H4 (cell line): ENCODE measurements at regions not wholly inside any gene's neighbourhood (a gene's known extent, or its start where the extent isn't known, plus 50 kb on each side); places are given as distances from the start of the nearest gene placed in this dataset.
A peak's percentile ranks its signal among the peaks of the same experiment; 100 is the strongest.

Experiments
- DNase-seq: peaks from one replicate; pipeline ENCODE4 v3.0.0-alpha.2; 2015; ENCODE audit warnings: low spot score

DNA sequence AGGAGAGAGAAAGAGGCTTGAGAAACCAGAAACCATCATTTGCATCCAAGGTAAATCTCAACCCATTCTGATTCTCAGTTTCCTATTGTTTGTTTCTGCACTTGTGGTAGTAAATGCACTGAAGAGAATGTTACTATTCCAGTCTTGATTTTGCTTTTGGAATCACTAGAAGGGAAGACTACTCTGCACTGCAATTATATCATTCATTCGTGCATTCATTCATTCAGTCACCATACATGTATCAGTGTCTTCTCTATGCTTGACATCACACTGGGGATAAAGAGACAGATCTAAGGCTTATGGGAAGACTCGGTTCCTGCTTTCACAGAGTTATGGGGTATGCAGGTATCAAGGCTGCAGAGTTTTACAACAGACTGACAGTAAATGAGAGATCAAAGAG is 90.3 kb upstream of the EGLN3 start:
- DNase-seq = no peak

DNA sequence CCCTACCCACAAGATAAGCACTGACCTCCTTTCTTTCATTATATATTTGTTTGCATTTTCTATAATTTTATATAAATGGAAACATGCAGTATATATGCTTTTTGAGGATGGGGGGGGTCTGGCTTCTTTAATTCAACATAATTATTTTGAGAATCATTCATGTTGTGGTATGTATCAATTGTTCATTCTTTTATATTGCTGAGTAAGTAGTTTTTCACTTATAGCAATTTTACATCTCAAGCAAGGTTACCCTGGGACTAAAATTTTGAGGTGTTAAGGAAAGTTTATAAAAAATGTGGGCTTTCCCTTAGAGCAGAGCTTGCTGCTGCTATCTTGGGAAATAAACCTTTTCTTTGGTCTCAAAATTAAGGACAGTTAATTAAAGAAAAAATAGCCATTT is 89.9 kb upstream of the EGLN3 start:
- DNase-seq = no peak

DNA sequence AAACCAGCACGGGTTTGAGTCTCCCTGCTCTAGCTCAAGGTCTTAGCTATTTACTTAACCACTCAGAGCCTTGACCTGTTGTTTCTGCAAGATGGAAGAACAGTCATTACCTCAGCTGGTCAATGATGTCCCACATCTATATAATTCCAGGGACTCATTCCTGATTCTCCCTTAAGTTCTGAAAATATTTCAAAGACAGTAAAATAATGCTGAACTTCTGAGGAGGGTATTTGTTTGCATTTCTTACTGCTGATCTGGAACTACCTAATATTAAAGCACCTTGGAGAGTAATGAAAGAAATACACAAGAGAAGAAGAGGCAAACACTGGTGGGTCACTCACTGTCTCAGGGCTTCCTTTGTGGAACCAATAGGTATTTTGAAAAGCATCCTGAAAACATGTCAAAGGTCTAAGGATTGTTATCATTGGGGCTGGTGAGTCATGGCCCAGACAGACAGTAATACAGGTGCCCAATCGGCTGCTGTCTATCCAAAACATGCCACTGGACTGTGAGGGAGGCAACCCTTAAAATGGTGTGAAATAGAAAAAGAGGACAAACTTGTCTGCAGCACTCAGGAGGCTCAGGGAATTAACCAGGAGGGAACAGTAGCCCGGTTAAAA is 88.7 kb upstream of the EGLN3 start:
- DNase-seq = no peak

DNA sequence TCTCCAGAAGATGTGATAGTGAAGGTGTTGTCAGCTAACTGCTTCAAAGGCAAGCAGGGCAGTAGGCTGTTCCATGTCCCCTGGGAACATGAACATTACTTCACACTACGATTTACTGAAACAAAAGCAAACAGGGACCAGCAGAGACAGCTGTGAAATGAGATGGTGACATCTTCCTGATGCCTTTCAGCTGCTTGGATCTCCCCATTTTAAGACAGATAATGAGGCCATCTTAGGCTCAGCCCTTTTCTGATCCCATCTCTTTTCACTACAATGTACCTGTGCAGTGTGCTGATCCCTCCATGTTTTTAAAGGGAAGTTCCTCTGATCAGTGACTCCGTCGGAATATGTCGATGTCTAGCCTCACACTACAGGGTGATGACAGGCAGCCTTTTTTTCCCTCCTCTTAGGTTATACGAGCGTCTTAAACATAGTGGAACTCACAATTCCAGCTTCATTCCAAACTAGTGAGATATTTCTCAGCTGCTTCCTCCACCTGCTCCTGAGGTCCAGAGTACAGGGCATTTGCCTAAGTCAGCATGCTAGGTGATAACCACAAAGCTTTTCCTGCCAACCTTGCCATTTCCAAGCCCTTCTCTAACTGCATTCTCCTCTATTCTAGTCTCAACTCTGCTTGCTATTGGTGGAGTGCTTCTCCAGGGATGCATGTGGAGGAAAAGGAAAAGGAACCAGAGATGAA is 87.6 kb upstream of the EGLN3 start:
- no peak for DNase-seq

DNA sequence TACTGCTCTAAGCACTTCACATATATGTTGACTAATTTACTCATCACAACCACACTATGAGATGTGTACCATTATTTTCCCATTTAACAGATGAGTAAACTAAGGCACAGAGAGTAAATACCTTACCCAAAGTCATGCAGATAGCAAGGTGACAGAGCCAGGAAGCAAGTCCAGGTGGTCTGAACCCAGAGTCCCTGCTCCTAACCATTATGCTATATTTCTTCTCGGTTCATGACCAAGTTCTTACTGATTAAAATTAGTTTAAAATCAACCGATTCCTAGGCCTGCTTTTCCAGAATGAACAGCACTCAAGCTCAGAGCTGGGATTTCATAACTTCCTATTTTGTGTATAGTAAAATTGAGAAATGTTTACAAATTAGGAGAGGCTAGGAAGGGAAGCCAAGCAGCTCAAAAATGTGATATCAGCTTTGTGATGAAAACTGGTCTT is 85.5 kb upstream of the EGLN3 start:
- no peak for DNase-seq

DNA sequence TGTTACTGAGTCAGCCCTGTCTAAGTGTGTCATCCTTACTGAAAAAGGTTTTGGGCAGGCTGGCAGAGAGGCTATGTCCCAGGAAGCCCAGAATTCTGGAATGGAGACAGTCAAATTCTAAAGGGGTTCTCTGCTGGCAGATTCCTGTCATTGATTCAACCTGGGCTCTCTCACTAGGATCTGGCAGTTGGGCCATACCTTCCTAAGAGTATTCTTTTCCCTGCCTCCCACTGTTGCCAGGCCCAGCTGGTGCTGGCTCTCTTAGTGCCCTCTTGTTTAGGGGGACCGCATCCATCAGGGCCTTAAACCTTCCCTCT is 85.0 kb upstream of the EGLN3 start:
- DNase-seq = no peak

DNA sequence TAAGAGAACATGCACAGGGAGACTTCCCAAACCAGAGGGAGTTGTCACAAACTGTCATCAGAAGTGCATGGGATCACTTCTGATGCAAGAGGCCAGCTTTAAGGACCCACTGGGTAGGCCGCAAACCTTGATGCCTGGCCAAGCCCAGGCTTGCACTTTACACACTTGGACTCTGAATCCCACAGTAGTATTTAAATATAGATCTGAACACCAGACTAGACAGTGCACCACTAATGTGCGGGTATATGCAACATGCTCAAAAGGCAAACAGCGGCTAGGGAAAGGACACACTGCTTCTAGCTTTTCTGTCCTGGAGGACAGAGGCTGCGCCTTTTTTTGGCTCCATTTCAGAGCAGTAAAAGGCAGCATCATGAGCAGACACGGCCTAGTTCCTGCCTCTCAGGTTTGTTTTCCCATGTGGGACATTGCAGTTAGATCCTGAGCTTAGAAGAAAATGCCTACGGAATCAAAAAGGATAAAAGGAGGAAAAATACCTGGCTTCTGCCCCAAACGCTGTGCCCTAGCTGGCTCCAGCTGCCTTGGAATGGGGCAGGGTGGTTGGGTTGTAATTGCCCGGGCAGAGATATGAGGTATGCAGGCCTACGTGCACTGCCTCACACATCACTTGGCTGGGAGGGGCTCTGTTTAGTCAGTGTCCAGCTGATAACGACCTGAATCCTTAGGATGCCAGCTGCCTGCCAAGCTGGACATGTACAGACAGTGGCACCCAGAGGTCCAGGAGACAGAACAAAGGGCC is 84.5 kb upstream of the EGLN3 start:
- no peak for DNase-seq

DNA sequence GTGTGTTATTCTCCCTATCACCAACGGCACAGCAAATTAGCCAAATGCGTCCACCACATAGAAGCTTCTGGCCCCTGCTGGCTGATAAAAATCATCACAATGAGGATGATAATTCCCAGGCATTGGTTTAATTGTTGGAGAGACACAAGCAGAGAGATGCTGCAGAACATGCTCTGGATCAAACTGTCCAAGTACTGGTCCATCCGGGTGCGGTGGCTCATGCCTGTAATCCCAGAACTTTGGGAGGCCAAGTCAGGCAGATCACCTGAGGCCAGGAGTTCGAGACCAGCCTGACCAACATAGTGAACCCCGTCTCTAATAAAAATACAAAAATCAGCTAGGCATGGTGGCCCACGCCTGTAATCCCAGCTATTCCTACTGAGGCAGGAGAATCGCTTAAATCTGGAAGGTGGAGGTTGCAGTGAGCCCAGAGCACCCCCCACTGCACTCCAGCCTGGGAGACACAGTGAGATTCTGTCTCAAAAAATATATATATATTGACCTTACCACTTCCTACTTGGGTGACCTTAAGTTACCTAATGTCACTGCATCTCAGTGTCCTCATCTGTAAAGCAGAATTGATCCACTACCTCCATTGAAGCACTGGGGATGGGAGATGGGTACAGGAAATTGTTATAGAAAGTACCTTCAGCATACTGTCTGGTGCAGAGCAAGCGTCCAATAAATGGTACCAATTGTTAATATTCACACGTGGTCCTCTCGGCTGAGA is 83.7 kb upstream of the EGLN3 start:
- DNase-seq = no peak

DNA sequence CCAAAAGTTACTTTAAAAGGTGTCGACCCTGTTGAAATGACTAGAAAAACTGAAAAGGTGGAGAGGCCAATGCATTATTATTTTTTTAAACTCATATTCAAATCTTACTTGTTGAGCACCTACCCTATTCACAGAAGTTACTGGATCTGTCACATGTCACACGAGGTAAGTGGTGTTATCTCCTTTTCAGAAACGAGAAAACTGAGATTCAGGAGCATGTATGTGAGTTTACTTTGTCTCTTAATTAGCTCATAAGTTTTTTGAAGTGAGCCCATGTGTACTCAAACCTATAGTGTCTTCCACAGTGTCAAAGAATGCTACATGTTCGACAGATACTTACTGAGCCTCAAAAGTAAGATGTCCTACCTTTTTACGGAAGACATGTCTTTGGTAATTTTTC is 81.8 kb upstream of the EGLN3 start:
- DNase-seq = no peak

DNA sequence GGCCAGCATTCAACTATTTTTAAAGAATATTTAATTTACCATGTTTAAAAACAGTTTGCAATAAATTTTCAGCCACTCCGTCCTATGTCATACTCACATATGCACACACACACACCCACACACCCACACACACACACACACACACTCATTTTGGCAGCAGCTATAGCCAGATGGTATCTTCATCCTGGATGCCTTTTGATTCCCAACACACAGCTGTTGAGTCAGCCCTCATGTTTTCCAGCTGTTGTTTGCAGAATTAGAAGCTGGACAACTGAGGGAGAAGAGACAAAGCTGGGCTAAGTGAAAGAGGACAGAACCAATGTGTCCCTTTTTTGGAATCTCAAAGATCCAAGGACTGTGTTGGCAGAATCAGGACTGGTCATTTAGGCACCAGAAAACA is 80.0 kb upstream of the EGLN3 start:
- DNase-seq = peak; percentile 68

DNA sequence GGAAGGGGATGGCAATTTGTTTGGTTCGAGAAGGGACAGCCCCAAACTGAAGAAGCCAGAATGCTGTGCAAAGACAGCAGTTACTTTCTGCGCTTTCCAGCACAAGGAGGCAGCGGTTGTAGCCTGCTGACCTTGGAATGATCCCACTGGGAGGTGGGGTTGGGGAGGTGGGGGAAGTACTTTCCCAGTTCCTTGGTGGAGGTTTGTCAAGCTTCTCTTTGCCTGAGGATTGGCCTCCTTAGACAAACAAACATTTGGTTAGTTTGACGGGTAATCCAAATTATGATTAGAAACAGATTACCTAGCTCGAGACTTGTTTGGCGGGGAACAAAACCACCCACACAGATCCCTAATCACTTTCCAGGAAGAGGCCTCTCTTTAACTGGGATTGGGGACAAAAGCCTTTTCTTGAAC is 79.1 kb upstream of the EGLN3 start:
- DNase-seq = peak; percentile 91

DNA sequence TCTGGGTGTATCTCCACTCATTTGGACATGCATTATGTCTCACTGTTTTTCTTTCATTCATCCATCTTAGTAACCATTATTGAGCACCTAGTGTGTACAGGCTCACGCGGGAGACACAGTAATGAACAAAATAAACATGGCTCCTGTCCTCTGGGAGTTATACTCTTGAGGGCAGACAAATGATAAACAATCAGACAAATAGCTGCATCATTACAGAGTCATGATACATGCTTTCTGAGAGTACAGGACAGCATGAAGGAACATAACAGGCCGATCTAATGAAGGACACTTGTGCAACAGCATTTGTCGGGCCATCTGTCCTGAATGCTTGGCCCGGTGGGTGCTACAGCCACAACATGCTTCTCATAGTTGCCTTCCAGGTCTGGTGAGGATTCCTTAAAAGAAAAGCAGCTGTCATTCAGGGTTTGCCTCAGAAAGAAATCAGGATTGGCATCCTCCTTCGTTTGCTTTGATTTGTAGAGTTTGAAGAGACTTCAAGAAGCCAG is 77.2 kb upstream of the EGLN3 start:
- no peak for DNase-seq

DNA sequence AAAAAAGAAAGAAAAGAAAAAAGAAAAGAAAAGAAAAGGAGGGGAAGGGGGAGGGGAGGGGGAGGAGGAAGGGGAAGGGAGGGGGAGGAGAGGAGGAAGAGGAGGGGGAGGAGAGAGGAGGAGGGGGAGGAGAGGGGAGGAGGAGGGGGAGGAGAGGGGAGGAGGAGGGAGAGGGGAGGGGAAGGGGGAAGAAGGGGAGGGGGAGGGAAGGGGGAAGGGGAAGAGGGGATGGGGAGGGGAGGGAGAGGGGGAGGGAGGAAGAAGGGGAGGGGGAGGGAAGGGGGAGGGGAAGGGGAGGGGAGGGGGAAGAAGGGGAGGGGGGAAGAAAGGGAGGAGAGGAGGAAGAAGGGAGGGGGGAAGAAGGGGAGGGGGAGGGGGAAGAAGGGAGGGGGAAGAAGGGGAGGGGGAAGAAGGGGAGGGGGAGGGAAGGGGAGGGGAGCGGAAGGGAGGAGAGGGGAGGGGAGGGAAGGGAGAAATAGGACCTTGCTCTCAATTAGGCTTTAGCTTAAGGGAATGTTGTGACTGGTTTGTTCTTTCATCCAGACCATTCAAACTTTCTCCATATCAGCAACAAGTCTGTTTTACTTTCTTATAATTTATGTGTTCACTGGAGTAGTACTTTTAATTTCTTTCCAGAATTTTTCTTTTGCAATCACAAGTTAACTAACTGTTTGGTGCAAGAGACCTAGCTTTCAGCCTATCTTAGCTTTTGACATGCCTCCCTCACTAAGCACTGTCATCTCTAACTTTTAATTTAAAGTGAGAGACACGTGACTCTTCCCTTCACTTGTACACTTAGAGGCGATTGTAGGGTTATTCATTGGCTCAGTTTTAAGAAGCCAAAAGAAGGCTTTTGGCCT is 76.5 kb upstream of the EGLN3 start:
- no peak for DNase-seq

DNA sequence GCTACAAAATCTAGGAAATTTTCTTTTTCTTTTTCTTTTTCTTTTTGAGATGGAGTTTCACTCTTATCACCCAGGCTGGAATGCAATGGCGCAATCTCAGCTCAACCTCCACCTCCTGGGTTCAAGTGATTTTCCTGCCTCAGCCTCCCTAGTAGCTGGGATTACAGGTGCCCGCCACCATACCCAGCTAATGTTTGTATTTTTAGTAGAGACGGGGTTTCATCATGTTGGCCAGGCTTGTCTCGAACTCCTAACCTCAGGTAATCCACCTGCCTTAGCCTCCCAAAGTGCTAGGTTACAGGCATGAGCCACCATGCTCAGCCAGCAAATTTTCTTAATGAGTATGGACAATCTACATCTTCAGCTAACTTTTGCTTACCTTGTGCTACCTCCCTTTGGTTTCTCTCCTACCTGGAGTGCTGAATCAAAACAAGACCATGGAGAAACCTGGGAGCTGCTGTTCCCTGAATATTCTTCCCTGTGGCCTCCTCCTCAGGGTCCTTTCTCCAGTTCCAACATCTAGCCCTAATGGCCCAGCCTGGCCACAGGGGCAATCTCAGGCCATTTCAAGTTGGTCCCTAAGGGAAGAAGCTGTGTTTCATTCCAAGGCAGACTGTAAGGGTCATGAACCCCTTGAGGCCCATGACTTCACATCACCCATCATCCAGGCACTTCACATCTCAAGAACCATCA is 74.6 kb upstream of the EGLN3 start:
- no peak for DNase-seq

DNA sequence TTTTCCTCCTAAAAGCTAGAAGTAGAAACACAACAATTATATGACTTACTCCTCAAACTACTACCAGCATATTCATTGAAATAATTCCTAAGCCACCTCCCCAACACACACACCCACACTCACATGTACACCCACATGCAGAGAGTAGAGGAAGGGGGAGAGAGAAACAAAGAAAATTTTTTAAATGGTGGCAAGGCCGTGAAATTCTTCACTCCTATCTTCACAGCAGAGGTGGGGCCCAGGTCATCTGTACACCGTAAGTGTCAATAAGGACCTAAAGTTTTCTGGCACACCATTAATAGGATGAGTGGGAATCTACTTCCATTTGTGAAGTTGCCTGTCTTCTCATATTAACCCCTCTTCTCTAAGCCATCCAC is 73.9 kb upstream of the EGLN3 start:
- DNase-seq = no peak

DNA sequence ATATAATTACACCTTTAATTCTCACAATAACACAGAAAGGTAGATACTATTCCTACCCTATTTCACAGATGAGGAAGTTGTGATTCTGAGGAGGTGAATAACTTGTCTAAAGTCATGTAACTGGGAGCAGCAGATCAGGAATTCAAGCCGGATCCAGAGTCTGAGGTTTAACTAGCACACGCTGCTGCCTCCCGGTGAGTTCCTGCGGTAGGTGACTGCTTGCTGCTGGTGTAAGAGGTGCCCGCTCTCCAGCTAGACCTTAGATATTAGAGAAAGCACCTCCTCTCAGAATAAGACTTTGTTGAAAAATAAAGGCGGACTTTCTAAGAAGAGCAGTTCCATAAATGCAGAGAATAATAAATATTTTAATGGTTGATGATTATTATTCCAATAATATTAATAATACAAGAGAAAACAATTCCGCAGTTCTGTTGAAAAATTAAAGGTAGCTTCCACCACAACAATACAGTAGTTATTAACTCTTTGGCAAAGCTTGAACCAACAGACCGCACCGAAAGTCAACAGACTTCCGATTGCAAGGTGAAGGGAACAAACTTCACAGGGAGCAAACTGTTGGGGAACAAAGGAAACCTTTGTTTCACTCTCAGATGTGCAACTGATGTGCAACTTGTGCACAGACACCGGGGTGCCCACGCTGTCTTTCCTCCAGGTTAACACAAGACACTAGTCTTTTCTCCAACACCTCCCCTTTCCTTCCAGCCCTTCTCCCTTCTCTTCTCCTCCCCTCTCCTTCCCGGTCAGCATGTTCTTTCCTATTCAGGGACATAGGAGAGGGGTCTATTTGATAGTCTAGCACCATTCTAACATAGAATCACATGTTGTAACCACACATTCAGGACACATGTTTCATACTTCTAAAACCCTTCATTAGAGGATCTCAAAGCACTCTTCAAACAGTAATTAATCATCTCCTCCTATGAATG is 73.2 kb upstream of the EGLN3 start:
- DNase-seq = no peak

DNA sequence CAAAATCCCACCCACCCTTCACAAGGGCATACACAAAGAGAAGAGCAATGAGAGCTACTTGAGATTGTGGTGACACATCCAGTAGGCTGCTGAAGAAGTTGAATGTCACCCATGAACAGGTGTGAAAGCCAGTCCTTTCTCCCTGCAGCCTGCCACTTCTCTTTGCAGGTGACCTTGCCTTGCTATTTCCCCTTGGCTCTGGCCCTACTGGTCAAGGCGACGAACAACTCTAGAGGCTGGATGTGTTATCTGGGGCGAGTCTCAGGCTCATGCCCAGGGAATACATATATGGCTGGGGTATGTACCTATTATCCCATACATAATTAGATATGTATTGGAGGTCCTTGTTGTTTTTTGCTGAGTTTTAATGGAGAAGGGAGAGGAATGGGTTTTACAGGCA is 70.2 kb upstream of the EGLN3 start:
- DNase-seq = no peak

DNA sequence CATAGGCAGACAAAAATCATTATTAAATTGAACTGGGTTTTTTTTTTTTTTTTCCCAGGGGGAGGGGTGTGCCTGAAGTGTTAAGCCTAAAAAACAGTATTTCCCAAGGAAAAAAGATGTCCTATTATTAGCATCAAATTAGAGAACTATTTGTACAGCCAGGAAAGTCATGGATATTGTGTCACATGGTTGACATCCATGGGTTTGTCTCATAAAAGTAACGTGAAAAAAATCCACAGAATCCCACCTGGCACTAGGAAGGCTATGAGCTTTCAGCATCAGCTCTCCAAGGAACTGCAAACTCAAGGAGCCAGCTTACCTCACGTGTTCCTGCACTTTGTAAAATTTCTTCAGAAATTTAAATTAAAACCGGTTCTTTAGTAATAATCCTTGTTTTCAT is 69.1 kb upstream of the EGLN3 start:
- DNase-seq = no peak

DNA sequence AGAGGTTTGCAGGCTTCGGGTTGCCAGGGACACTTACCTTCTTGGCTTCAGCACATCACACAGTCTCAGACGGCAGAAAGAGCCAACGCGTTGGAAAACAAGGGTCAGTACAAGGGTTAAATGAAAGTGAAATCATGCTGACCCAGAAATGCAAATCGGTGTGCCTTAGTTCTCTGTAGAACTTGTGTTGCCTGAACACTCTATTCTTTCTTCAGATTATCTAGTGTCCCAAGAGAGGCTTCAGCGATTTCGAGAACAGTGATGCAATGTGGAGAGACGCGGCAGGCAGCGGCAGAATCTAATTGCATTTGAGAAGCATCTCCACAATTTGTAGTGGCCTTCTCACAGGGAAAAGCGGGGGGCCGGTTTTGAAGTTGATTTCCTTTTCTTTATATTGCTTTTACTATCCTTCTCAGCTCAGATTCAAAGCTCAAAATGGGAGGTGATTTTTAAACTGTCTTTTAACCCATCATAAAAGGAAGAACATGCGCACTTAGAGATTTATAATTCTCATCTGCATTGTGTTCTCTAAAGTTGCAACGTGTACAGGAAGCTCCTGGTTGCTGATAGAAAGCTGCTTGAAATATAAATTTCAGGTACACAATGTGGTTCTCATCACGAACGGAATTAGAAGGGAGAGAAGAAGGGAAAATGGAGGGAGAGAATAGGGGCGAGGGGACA is 67.8 kb upstream of the EGLN3 start:
- DNase-seq = no peak
